A549 (cell line): ENCODE measurements at regions not wholly inside any gene's neighbourhood (a gene's known extent, or its start where the extent isn't known, plus 50 kb on each side); places are given as distances from the start of the nearest gene placed in this dataset.

Source experiments
- ATAC-seq, 2 experiments: fragments of 200-7000 bp in 1 of 2; fragments of >200 bp in 1 of 2; cut with Nextera tagmentation in 1 of 2; cut with Tn5 transposase in 1 of 2; 3 replicates each; pipeline versions ENCODE4 v1.8.0 to v1.9.1; 2018 to 2020; ENCODE audit warnings: mild to moderate bottlenecking in 1 of 2, moderate library complexity in 1 of 2
- CTCF ChIA-PET: fragments of 300-600 bp; sonication (Branson Sonifier 250); formaldehyde crosslinking; extraction: SDS; loops from one replicate; lab custom pipeline; 2021; ENCODE audit warnings: antibody characterized with exemption, inconsistent platforms; lab: Yijun Ruan, JAX
- POLR2A ChIA-PET: fragments of 350-600 bp; formaldehyde crosslinking; extraction: SDS; loops from one replicate; lab custom pipeline; 2021; ENCODE audit warnings: antibody characterized with exemption, inconsistent platforms; lab: Yijun Ruan, JAX
- DNase-seq, 2 experiments: peaks; one replicate each; pipeline versions ENCODE4 v3.0.0 to v3.0.0-alpha.2; 2011 to 2016; ENCODE audit warnings: low read depth in 1 of 2, low spot score in 1 of 2
- FAIRE-seq: peaks from 2 replicates; lab custom pipeline; 2011; peaks lifted over from hg19 to GRCh38; lab: Jason Lieb, UNC
- H3K27ac ChIP-seq, 2 experiments: fragments of >200 bp; sonication (Bioruptor Twin); formaldehyde crosslinking; 3 replicates each; pipeline ENCODE4 v1.5.1; 2016 to 2017
- H3K4me1 ChIP-seq: fragments of >200 bp; sonication (Bioruptor Twin); formaldehyde crosslinking; 3 replicates; pipeline ENCODE4 v1.6.1; 2016
- H3K4me2 ChIP-seq: fragments of >200 bp; sonication (Bioruptor Twin); formaldehyde crosslinking; 3 replicates; pipeline ENCODE4 v1.6.1; 2016
- H3K4me3 ChIP-seq: fragments of >200 bp; sonication (Bioruptor Twin); formaldehyde crosslinking; 3 replicates; pipeline ENCODE4 v1.5.1; 2016
- H3K9me3 ChIP-seq: fragments of >200 bp; sonication (Bioruptor Twin); formaldehyde crosslinking; 3 replicates; pipeline ENCODE4 v1.6.1; 2016
- BHLHE40 ChIP-seq: IDR thresholded peaks from 2 replicates; pipeline ENCODE4 v1.6.1; 2012; ENCODE audit warnings: low read depth, low read length, inconsistent platforms
- CBX2 ChIP-seq: fragments of 200-600 bp; sonication (generic); IDR thresholded peaks from 2 replicates; pipeline ENCODE4 v1.6.1; 2016; ENCODE audit warnings: low read depth, mild to moderate bottlenecking, borderline replicate concordance
- CBX8 ChIP-seq: fragments of 200-600 bp; sonication (generic); IDR thresholded peaks from 2 replicates; pipeline ENCODE4 v1.6.1; 2016
- CEBPB ChIP-seq, 2 experiments: fragments of >200 bp in 1 of 2; sonication (Bioruptor Twin) in 1 of 2; formaldehyde crosslinking in 1 of 2; IDR thresholded peaks; 2 replicates each; pipeline ENCODE4 v1.6.1; 2012 to 2016
- ESRRA ChIP-seq: fragments of 150-350 bp; IDR thresholded peaks from 2 replicates; pipeline ENCODE4 v1.6.1; 2014; ENCODE audit warnings: mild to moderate bottlenecking, low read length, borderline replicate concordance
- FOSB ChIP-seq: fragments of 250-450 bp; sonication (Bioruptor Pico); IDR thresholded peaks from 2 replicates; pipeline ENCODE4 v1.5.0; 2020; ENCODE audit warnings: mild to moderate bottlenecking, moderate library complexity
- FOSL2 ChIP-seq, 2 experiments: fragments of 450-650 bp in 1 of 2; fragments of >200 bp in 1 of 2; sonication (Bioruptor Twin) in 1 of 2; formaldehyde crosslinking; IDR thresholded peaks; 2 replicates each; pipeline versions ENCODE4 v1.5.0 to v1.6.1; 2016 to 2020; ENCODE audit warnings: mild to moderate bottlenecking in 1 of 2, moderate library complexity in 1 of 2
- FOXS1 ChIP-seq: fragments of 250-450 bp; sonication (Bioruptor Pico); IDR thresholded peaks from 2 replicates; pipeline ENCODE4 v1.5.0; 2020; ENCODE audit warnings: mild to moderate bottlenecking, moderate library complexity
- HDAC2 ChIP-seq: fragments of 200-600 bp; sonication (generic); IDR thresholded peaks from 2 replicates; pipeline ENCODE4 v1.6.1; 2016
- HES2 ChIP-seq: fragments of >200 bp; sonication (Bioruptor Twin); formaldehyde crosslinking; IDR thresholded peaks from 2 replicates; pipeline ENCODE4 v1.6.1; 2016
- HEYL ChIP-seq: fragments of 250-450 bp; sonication (Bioruptor Pico); IDR thresholded peaks from 2 replicates; pipeline ENCODE4 v1.8.0; 2021; ENCODE audit warnings: mild to moderate bottlenecking, moderate library complexity
- HOXB5 ChIP-seq: fragments of 250-450 bp; sonication (Bioruptor Pico); IDR thresholded peaks from 2 replicates; pipeline ENCODE4 v1.5.0; 2020; ENCODE audit warnings: mild to moderate bottlenecking, moderate library complexity
- JUN ChIP-seq, 2 experiments: fragments of >200 bp; sonication (Bioruptor Twin); formaldehyde crosslinking; IDR thresholded peaks; 2 replicates in 1 of 2; 3 replicates in 1 of 2; pipeline ENCODE4 v1.6.1; 2016 to 2017
- KDM1A ChIP-seq: fragments of 200-600 bp; sonication (generic); IDR thresholded peaks from 2 replicates; pipeline ENCODE4 v1.6.1; 2016; ENCODE audit warnings: low read depth, mild to moderate bottlenecking
- KDM5A ChIP-seq: fragments of 200-600 bp; sonication (generic); IDR thresholded peaks from 2 replicates; pipeline ENCODE4 v1.6.1; 2016; ENCODE audit warnings: antibody characterized with exemption, mild to moderate bottlenecking
- MYC ChIP-seq: IDR thresholded peaks from 2 replicates; pipeline ENCODE4 v1.6.1; 2012; ENCODE audit warnings: mild to moderate bottlenecking, inconsistent platforms, low read length, improper control_type of control experiment, borderline replicate concordance
- POLR2AphosphoS2 ChIP-seq: conservative IDR thresholded peaks from 2 replicates; pipeline ENCODE4 v1.6.1; 2012; ENCODE audit warnings: low read length, improper control_type of control experiment, inconsistent platforms
- RCOR1 ChIP-seq: fragments of 150-350 bp; IDR thresholded peaks from 2 replicates; pipeline ENCODE4 v1.6.1; 2014; ENCODE audit warnings: antibody characterized with exemption, low read length, low read depth
- REST ChIP-seq: fragments of 200-600 bp; sonication (generic); IDR thresholded peaks from 2 replicates; pipeline ENCODE4 v1.6.1; 2016; ENCODE audit warnings: antibody characterized with exemption, mild to moderate bottlenecking, moderate library complexity
- RNF2 ChIP-seq: fragments of 200-600 bp; sonication (generic); IDR thresholded peaks from 2 replicates; pipeline ENCODE4 v1.6.1; 2016; ENCODE audit warnings: low read depth, mild to moderate bottlenecking, antibody characterized with exemption, moderate library complexity, borderline replicate concordance
- SREBF2 ChIP-seq: fragments of 450-650 bp; IDR thresholded peaks from 2 replicates; pipeline ENCODE4 v1.6.1; 2014; ENCODE audit warnings: mild to moderate bottlenecking, moderate library complexity
- WGBS: methylation state at CpG from one replicate; pipeline ENCODE4 v1.1.6; 2017; ENCODE audit errors: missing lambda C conversion rate; 5-methylcytosine and 5-hydroxymethylcytosine counted together
- TF ChIP-seq, protein P1 (sequence below): IDR thresholded peaks from 2 replicates; pipeline ENCODE4 v1.6.1; 2012

- TF ChIP-seq SREBF2: no peak
- TF ChIP-seq, all 56 proteins: peak for 0
Observed at GRCh38 chr6:140050101-140050995, 675.9 kb upstream of the CITED2 start (continued).

DNA sequence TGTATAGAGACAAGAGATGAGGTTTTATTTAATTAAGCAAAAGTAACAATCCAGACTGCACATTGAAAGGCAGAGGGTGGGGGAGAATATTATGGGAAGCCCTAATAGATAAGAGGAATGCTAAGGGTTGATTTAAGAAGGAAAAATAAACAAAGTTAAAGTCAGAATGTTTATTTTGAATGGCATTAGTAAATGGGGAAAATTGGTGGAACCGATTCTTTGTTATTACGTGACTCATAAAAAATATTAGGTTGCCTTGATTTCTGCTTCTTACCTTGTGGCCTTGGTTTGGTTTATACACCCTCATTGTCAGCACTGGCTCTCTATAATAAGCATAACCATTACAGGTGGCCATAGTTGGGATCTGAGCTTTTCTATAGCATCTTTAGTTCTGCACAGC, 674.8 kb upstream of the CITED2 start:
- H3K4me3 ChIP-seq: no peak overlapping the region
- FAIRE-seq: no peak
- no peaks in the 10 kb centered on the region for H3K9me3 ChIP-seq
- 35% methylated on average over 2 of the region's 2 CpGs for WGBS
- ATAC-seq: no peak
- H3K27ac ChIP-seq: no peak overlapping the region
- ChIA-PET CTCF (interaction anchor here (1.2 kb wide), 1 partner anchor 674 kb away, joined by 5 read pairs; no protein-coding TSS in a partner anchor), POLR2A (no interaction called here)
- peaks cover 24% of the 10 kb centered on the region for H3K4me1 ChIP-seq
- no peak for DNase-seq
- H3K4me2 ChIP-seq: no peak overlapping the region
- TF ChIP-seq FOSL2 (IDR thresholded peaks at IDR 0.05) (no peak), FOSL2 (CRISPR knock-in tag; IDR thresholded peaks at IDR 0.05) (no peak), FOSB (CRISPR knock-in tag) (no peak), HDAC2 (no peak), HES2 (no peak), MYC (no peak), CBX2 (no peak), SREBF2 (no peak), ESRRA (no peak), RNF2 (no peak)

- Histone ChIP-seq H3K4me1 (peaks cover 32% of the 10 kb centered on the region), H3K4me3 (no peak overlapping the region), H3K27ac (no peak overlapping the region), H3K9me3 (no peaks in the 10 kb centered on the region), H3K4me2 (no peak overlapping the region)
- 25% methylated on average over 2 of the region's 2 CpGs for WGBS
- ChIA-PET POLR2A (interaction anchor here (1.0 kb wide), 1 partner anchor 673 kb away, joined by 3 read pairs; no protein-coding TSS in a partner anchor), CTCF (no interaction called here)
- DNase-seq (no peak), ATAC-seq (no peak), FAIRE-seq (no peak)
- TF ChIP-seq RNF2 (no peak), CEBPB (IDR thresholded peaks at IDR 0.05) (no peak), POLR2AphosphoS2 (no peak), RCOR1 (no peak), BHLHE40 (no peak), FOSB (CRISPR knock-in tag) (no peak), CBX8 (no peak), FOXS1 (CRISPR knock-in tag) (no peak)
- TF ChIP-seq, all 56 proteins: peak for 0
Observed at GRCh38 chr6:140048202-140048790, 673.8 kb upstream of the CITED2 start.

GRCh38 chr6:140047321-140047720, 672.9 kb upstream of the CITED2 start:
- FAIRE-seq: no peak
- no peak for ATAC-seq
- CTCF ChIA-PET: interaction anchor here (0.7 kb wide), 1 partner anchor 361 kb away, joined by 3 read pairs; no protein-coding TSS in a partner anchor
- POLR2A ChIA-PET: interaction anchor here (1.0 kb wide), 1 partner anchor 672 kb away, joined by 3 read pairs; no protein-coding TSS in a partner anchor
- WGBS: no CpG with 5 or more reads among the region's 1 CpG
- H3K4me2 ChIP-seq: no peak overlapping the region
- DNase-seq: no peak
- no peak for TF ChIP-seq KDM1A
- no peak for TF ChIP-seq REST
- no peak for TF ChIP-seq JUN (IDR thresholded peaks at IDR 0.05)
- TF ChIP-seq FOSB (CRISPR knock-in tag): no peak
- TF ChIP-seq CEBPB (IDR thresholded peaks at IDR 0.05): no peak
- no peak for TF ChIP-seq HEYL (CRISPR knock-in tag)
- TF ChIP-seq FOXS1 (CRISPR knock-in tag): no peak
- TF ChIP-seq HOXB5 (CRISPR knock-in tag): no peak
- TF ChIP-seq KDM5A: no peak
- TF ChIP-seq, protein P1, sequence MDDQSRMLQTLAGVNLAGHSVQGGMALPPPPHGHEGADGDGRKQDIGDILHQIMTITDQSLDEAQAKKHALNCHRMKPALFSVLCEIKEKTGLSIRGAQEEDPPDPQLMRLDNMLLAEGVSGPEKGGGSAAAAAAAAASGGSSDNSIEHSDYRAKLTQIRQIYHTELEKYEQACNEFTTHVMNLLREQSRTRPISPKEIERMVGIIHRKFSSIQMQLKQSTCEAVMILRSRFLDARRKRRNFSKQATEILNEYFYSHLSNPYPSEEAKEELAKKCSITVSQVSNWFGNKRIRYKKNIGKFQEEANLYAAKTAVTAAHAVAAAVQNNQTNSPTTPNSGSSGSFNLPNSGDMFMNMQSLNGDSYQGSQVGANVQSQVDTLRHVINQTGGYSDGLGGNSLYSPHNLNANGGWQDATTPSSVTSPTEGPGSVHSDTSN: no peak
- no peaks in the 10 kb centered on the region for H3K9me3 ChIP-seq
- no peak overlapping the region for H3K27ac ChIP-seq
- no peak overlapping the region for H3K4me3 ChIP-seq
- peaks cover 35% of the 10 kb centered on the region for H3K4me1 ChIP-seq
